ENCODE measurements at regions not wholly inside any gene's neighbourhood (a gene's known extent, or its start where the extent isn't known, plus 50 kb on each side); places are given as distances from the start of the nearest gene placed in this dataset.

DNA sequence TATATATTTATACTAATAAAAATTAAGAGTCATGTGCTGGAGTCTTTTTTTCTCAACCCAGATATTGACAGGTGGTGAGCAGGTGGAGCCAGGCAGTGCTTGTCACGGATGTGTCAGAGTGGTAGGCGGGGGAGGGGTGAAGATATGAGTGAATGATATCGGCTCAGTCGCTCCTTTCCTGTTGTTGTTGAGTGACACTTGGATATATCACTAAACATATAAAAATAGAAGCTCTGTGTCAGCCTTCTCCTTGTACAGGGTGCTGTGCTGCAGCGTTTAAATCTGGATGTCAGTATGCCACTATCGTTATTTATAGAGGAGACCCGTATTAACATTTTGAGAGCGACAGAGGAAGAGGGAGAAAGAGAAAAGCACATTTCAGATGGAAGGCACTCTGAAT is 339.6 kb downstream of the NUF2 start:
- ChIA-PET CTCF (no interaction called here), POLR2A (ENCODE audit: low non-redundant PET) (no interaction called here)
- Histone ChIP-seq H3K27me3 (replicated peaks; ENCODE audit: insufficient read depth, low read depth, low read length, poor library complexity) (no peaks in the 10 kb centered on the region), H3K4me3 (ENCODE audit: low read depth, low read length, poor library complexity, severe bottlenecking) (no peak overlapping the region), H3K4me1 (ENCODE audit: insufficient read depth, low read length, poor library complexity, severe bottlenecking) (peaks cover 4% of the 10 kb centered on the region), H3K27ac (ENCODE audit: low read depth, low read length, poor library complexity, severe bottlenecking) (no peak overlapping the region), H3K36me3 (ENCODE audit: insufficient read depth, low read length, poor library complexity, severe bottlenecking) (no peaks in the 10 kb centered on the region), H3K9me3 (ENCODE audit: low read depth, low read length, poor library complexity, severe bottlenecking) (no peaks in the 10 kb centered on the region)
- intact Hi-C loops (cut with micrococcal nuclease; ENCODE audit: unreplicated experiment), result no loop called here
- DNase-seq (ENCODE audit: low spot score), result no peak
- TF ChIP-seq, protein P1, sequence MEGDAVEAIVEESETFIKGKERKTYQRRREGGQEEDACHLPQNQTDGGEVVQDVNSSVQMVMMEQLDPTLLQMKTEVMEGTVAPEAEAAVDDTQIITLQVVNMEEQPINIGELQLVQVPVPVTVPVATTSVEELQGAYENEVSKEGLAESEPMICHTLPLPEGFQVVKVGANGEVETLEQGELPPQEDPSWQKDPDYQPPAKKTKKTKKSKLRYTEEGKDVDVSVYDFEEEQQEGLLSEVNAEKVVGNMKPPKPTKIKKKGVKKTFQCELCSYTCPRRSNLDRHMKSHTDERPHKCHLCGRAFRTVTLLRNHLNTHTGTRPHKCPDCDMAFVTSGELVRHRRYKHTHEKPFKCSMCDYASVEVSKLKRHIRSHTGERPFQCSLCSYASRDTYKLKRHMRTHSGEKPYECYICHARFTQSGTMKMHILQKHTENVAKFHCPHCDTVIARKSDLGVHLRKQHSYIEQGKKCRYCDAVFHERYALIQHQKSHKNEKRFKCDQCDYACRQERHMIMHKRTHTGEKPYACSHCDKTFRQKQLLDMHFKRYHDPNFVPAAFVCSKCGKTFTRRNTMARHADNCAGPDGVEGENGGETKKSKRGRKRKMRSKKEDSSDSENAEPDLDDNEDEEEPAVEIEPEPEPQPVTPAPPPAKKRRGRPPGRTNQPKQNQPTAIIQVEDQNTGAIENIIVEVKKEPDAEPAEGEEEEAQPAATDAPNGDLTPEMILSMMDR (conservative IDR thresholded peaks at IDR 0.05; ENCODE audit: low read depth, low read length), result no peak
- no peak for TF ChIP-seq EZH2 (IDR thresholded peaks at IDR 0.05; ENCODE audit: borderline replicate concordance, low read depth, low read length, poor library complexity, severe bottlenecking)
- no TSS peak for BruUV-seq (replicated peaks)

DNA sequence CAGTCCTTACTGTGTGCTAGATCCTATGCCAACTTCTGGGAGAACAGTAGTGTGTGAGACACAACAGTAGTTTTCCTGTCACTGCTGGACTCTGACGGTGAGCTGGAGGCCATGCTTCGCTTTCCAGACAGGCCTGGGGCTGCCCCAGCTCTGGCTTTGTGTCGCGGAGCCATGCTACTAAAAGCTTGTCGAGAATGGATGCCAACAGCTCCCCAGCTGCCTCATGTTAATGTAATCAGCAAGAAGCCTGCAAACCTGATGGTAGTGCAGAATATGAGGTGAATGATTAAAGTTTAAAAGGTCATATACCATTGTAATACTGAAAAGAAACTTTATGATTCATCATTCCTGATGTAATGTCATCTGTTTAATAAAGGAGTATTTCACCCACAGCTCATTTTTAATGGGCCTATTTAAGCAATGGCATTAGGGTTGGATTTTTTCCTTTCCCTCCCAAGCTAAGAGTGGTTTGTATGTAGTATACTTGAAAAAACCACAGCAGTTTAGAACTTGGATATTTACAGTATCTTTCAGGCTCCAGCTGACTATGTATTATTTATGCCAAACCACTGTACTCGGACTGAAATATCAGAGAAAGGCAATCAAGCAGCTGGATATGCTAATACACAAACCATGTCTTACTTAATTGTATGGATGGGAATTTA is 343.0 kb downstream of the NUF2 start:
- CTCF ChIA-PET, result no interaction called here
- no TSS peak for BruUV-seq (replicated peaks)
- no peak for TF ChIP-seq EZH2 (IDR thresholded peaks at IDR 0.05; ENCODE audit: borderline replicate concordance, low read depth, low read length, poor library complexity, severe bottlenecking)
- TF ChIP-seq, protein P1 (conservative IDR thresholded peaks at IDR 0.05; ENCODE audit: low read depth, low read length), result no peak

DNA sequence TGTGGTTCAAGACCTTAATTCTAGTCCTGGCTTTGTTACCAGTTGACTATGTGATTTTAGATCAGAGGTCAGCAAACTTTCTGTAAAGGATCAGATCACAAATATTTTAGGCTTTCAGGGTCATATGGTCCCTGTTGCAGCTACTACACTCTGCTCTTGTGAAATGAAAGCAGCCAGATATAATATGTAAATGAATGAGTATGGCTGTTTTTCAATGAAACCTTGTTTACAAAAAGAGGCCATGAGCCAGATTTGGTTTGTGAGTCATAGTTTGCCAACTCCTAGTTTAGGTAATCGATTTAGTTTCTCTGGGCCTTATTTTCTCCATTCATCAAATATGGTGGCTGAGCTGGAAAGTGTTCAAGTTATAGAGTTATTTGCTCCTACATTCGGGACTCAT is 346.7 kb downstream of the NUF2 start:
- Histone ChIP-seq H3K27ac (ENCODE audit: low read depth, low read length, poor library complexity, severe bottlenecking) (no peak overlapping the region), H3K27me3 (replicated peaks; ENCODE audit: insufficient read depth, low read depth, low read length, poor library complexity) (no peaks in the 10 kb centered on the region), H3K9me3 (ENCODE audit: low read depth, low read length, poor library complexity, severe bottlenecking) (no peaks in the 10 kb centered on the region), H3K4me1 (ENCODE audit: insufficient read depth, low read length, poor library complexity, severe bottlenecking) (no peaks in the 10 kb centered on the region), H3K36me3 (ENCODE audit: insufficient read depth, low read length, poor library complexity, severe bottlenecking) (no peaks in the 10 kb centered on the region), H3K4me3 (ENCODE audit: low read depth, low read length, poor library complexity, severe bottlenecking) (no peak overlapping the region)
- ChIA-PET CTCF (no interaction called here), POLR2A (ENCODE audit: low non-redundant PET) (no interaction called here)
- TF ChIP-seq, protein P1 (conservative IDR thresholded peaks at IDR 0.05; ENCODE audit: low read depth, low read length), result no peak
- TF ChIP-seq EZH2 (IDR thresholded peaks at IDR 0.05; ENCODE audit: borderline replicate concordance, low read depth, low read length, poor library complexity, severe bottlenecking), result no peak
- BruUV-seq (replicated peaks), result no TSS peak
- no peak for DNase-seq (ENCODE audit: low spot score)
- intact Hi-C loops (cut with micrococcal nuclease; ENCODE audit: unreplicated experiment), result no loop called here

More for the DNA sequence above, 343.0 kb downstream of the NUF2 start:
- Histone ChIP-seq H3K4me1 (ENCODE audit: insufficient read depth, low read length, poor library complexity, severe bottlenecking) (no peaks in the 10 kb centered on the region), H3K4me3 (ENCODE audit: low read depth, low read length, poor library complexity, severe bottlenecking) (no peak overlapping the region), H3K36me3 (ENCODE audit: insufficient read depth, low read length, poor library complexity, severe bottlenecking) (no peaks in the 10 kb centered on the region), H3K9me3 (ENCODE audit: low read depth, low read length, poor library complexity, severe bottlenecking) (no peaks in the 10 kb centered on the region), H3K27me3 (replicated peaks; ENCODE audit: insufficient read depth, low read depth, low read length, poor library complexity) (no peaks in the 10 kb centered on the region), H3K27ac (ENCODE audit: low read depth, low read length, poor library complexity, severe bottlenecking) (no peak overlapping the region)
- DNase-seq (ENCODE audit: low spot score), result no peak
- intact Hi-C loops (cut with micrococcal nuclease; ENCODE audit: unreplicated experiment), result no loop called here
- POLR2A ChIA-PET (ENCODE audit: low non-redundant PET), result no interaction called here
